Natural killer cell (primary cell): ENCODE measurements at regions not wholly inside any gene's neighbourhood (a gene's known extent, or its start where the extent isn't known, plus 50 kb on each side); places are given as distances from the start of the nearest gene placed in this dataset.

Experiments used
- ATAC-seq, 3 donors: fragments of 150-1000 bp in 2 of 3; fragments of 200-7000 bp in 1 of 3; cut with Tn5 transposase; 1 replicate in 1 of 3; 2 replicates in 2 of 3; pipeline ENCODE4 v1.10.0; 2021; ENCODE audit warnings: mild to moderate bottlenecking in 2 of 3, moderate library complexity in 2 of 3
- DNase-seq, 2 donors: peaks; one replicate each; pipeline versions ENCODE4 v3.0.0 to v3.0.0-alpha.2; 2013 to 2021; ENCODE audit warnings: mixed read lengths in 1 of 2
- H3K27ac ChIP-seq: one replicate; pipeline ENCODE4 v1.5.1; 2013; ENCODE audit warnings: mild to moderate bottlenecking, low read length
- H3K27me3 ChIP-seq: one replicate; pipeline ENCODE4 v1.6.1; 2013; ENCODE audit warnings: low read length; ENCODE audit not compliant: control insufficient read depth, insufficient read depth
- H3K36me3 ChIP-seq: one replicate; pipeline ENCODE4 v1.6.1; 2013; ENCODE audit warnings: low read length; ENCODE audit not compliant: control insufficient read depth, insufficient read depth
- H3K4me1 ChIP-seq: one replicate; pipeline ENCODE4 v1.6.1; 2013; ENCODE audit warnings: low read length; ENCODE audit not compliant: control insufficient read depth, insufficient read depth
- H3K4me3 ChIP-seq: one replicate; pipeline ENCODE4 v1.5.1; 2013; ENCODE audit warnings: low read length
- H3K9me3 ChIP-seq: one replicate; pipeline ENCODE4 v1.6.1; 2013; ENCODE audit warnings: low read length; ENCODE audit not compliant: control insufficient read depth, insufficient read depth
- H3K27ac Mint-ChIP-seq, 2 donors: one replicate each; pipeline ENCODE4 v1.8.0; 2022; ENCODE audit warnings: mild to moderate bottlenecking in 2 of 2, mixed read lengths in 2 of 2, moderate library complexity in 1 of 2
- H3K27me3 Mint-ChIP-seq, 2 donors: one replicate each; pipeline ENCODE4 v1.8.0; 2022; ENCODE audit warnings: low read depth in 2 of 2, mixed read lengths in 2 of 2
- H3K36me3 Mint-ChIP-seq: one replicate; pipeline ENCODE4 v1.8.0; 2022; ENCODE audit warnings: mixed read lengths
- H3K4me1 Mint-ChIP-seq, 2 donors: one replicate each; pipeline ENCODE4 v1.8.0; 2022; ENCODE audit warnings: mixed read lengths in 2 of 2
- H3K4me3 Mint-ChIP-seq: one replicate; pipeline ENCODE4 v1.8.0; 2022; ENCODE audit warnings: mild to moderate bottlenecking, moderate library complexity, mixed read lengths
- H3K9me3 Mint-ChIP-seq, 2 donors: one replicate each; pipeline ENCODE4 v1.8.0; 2022; ENCODE audit warnings: mixed read lengths in 2 of 2
- CTCF ChIP-seq: fragments of 200-600 bp; IDR thresholded peaks from one replicate; pipeline ENCODE4 v1.8.0; 2022; ENCODE audit warnings: antibody characterized with exemption
- WGBS: methylation state at CpG from one replicate; pipeline ENCODE4 v1.1.7; 2013; ENCODE audit warnings: missing lambda C conversion rate; ENCODE audit not compliant: insufficient coverage; 5-methylcytosine and 5-hydroxymethylcytosine counted together
- intact Hi-C: fragments of 100-400 bp; cut with micrococcal nuclease; formaldehyde crosslinking; loops from one replicate; pipeline ENCODE4 v1.14.2; 2022

- 68% methylated on average over 3 of the region's 4 CpGs for WGBS
- Mint-ChIP-seq H3K36me3 (no peaks in the 10 kb centered on the region), H3K27me3 (peaks cover 0 to 7% of the 10 kb centered on the region in 2 donors), H3K4me1 (no peaks in the 10 kb centered on the region), H3K27ac (no peak overlapping the region), H3K4me3 (no peak overlapping the region), H3K9me3 (peaks cover 4% of the 10 kb centered on the region in 2 donors)
- Histone ChIP-seq H3K27ac (no peak overlapping the region), H3K36me3 (no peaks in the 10 kb centered on the region), H3K4me1 (no peaks in the 10 kb centered on the region), H3K27me3 (no peaks in the 10 kb centered on the region), H3K4me3 (no peak overlapping the region), H3K9me3 (no peaks in the 10 kb centered on the region)
- DNase-seq (no peak), ATAC-seq (no peak)
- no peak for TF ChIP-seq CTCF
- intact Hi-C loops = no loop called here
These were observed 340.2 kb downstream of the DRD1 start for GRCh38 chr5:175103746-175104145.

- Histone ChIP-seq H3K36me3 (no peaks in the 10 kb centered on the region), H3K4me1 (no peaks in the 10 kb centered on the region), H3K27ac (no peak overlapping the region), H3K4me3 (no peak overlapping the region), H3K27me3 (no peaks in the 10 kb centered on the region), H3K9me3 (no peaks in the 10 kb centered on the region)
- no peak overlapping the region for H3K4me3 Mint-ChIP-seq
- peaks cover 0 to 7% of the 10 kb centered on the region in 2 donors for H3K27me3 Mint-ChIP-seq
- H3K36me3 Mint-ChIP-seq = no peaks in the 10 kb centered on the region
- H3K9me3 Mint-ChIP-seq = peaks cover 0 to 4% of the 10 kb centered on the region in 2 donors
- TF ChIP-seq CTCF = no peak
- no peaks in the 10 kb centered on the region for H3K4me1 Mint-ChIP-seq
- no peak overlapping the region for H3K27ac Mint-ChIP-seq
- intact Hi-C loops = no loop called here
- ATAC-seq = no peak
- no peak for DNase-seq
These were observed 341.3 kb downstream of the DRD1 start for GRCh38 chr5:175102717-175103116.

GRCh38 chr5:175098301-175098700, 345.7 kb downstream of the DRD1 start:
- Histone ChIP-seq H3K36me3 (no peaks in the 10 kb centered on the region), H3K9me3 (no peaks in the 10 kb centered on the region), H3K4me3 (no peak overlapping the region), H3K27ac (no peak overlapping the region), H3K4me1 (no peaks in the 10 kb centered on the region), H3K27me3 (no peaks in the 10 kb centered on the region)
- Mint-ChIP-seq H3K27ac (no peak overlapping the region), H3K4me1 (no peaks in the 10 kb centered on the region), H3K27me3 (peaks cover 0 to 7% of the 10 kb centered on the region in 2 donors), H3K4me3 (no peak overlapping the region), H3K36me3 (no peaks in the 10 kb centered on the region), H3K9me3 (peaks cover under 1 to 4% of the 10 kb centered on the region in 2 donors)
- DNase-seq (no peak), ATAC-seq (no peak)
- intact Hi-C loops = no loop called here
- WGBS = 92% methylated on average over 5 of the region's 7 CpGs
- TF ChIP-seq CTCF = no peak

- peaks cover 0 to 2% of the 10 kb centered on the region in 2 donors for H3K9me3 Mint-ChIP-seq
- 86% methylated on average over 12 of the region's 12 CpGs for WGBS
- H3K36me3 ChIP-seq = no peaks in the 10 kb centered on the region
- H3K4me1 Mint-ChIP-seq = no peaks in the 10 kb centered on the region
- no peak overlapping the region for H3K27ac ChIP-seq
- peaks cover 0 to 7% of the 10 kb centered on the region in 2 donors for H3K27me3 Mint-ChIP-seq
- no peak overlapping the region for H3K4me3 Mint-ChIP-seq
- no peak for TF ChIP-seq CTCF
- no peaks in the 10 kb centered on the region for H3K36me3 Mint-ChIP-seq
- intact Hi-C loops = no loop called here
- H3K27me3 ChIP-seq = no peaks in the 10 kb centered on the region
- DNase-seq (no peak), ATAC-seq (no peak)
- H3K4me1 ChIP-seq = no peaks in the 10 kb centered on the region
- no peaks in the 10 kb centered on the region for H3K9me3 ChIP-seq
- no peak overlapping the region for H3K4me3 ChIP-seq
- H3K27ac Mint-ChIP-seq = no peak overlapping the region
These were observed 347.4 kb downstream of the DRD1 start for GRCh38 chr5:175096469-175097165.
